COLO668 (cell line): ENCODE measurements at regions not wholly inside any gene's neighbourhood (a gene's known extent, or its start where the extent isn't known, plus 50 kb on each side); places are given as distances from the start of the nearest gene placed in this dataset.
A peak's percentile ranks its signal among the peaks of the same experiment; 100 is the strongest.

Experiments used
- DNase-seq: peaks from one replicate; lab custom pipeline; 2025; ENCODE audit not compliant: unreplicated experiment; lab: John Stamatoyannopoulos, UW

DNA sequence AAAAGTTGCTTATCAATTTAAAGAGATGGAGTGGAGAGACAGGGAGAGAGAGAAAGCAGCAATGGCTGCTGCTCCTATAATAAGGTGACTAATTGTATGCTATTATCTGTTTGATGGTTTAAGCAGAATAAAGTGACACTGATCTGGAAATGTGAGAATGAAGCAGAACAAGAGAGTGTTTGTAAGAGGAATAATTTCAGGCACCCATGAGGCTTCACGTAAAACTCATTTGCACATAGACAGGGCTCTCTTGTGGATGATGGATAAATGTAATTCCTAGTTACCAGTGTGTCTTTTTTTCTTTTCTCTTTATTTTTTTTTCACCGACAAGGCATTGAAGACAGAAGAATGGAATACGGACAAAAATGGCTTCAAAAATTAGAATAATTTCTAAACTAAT is 228.8 kb upstream of the TYRP1 start:
- DNase-seq, result no peak

DNA sequence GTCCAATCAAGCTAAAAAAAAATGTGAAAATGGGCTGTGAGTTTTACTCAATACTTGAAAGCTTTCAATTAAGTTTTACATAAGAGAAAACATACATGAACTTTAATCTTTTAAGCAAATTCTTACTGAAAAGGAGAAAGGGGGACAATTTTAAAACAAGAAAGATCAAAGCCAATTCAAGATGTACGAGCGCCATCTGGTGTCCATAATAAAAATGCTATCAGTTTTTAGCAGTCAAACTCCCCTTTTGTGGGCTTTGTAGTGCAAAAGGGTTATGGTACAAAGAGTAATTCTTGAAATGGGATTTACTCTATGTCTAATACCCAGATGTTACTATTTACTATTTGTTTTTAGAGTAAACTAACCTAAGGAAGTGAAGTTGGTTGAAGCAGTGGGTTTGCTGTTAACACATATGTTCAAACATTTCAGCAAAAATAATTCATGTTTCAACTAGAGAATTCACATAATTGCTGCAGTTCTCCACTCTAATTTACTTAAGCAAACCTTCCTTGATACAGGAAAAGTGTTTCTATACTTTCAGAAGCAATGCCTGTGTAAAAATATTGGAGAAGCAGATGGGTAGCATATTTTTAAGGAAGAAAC is 228.2 kb upstream of the TYRP1 start:
- DNase-seq, result peak; percentile 3

DNA sequence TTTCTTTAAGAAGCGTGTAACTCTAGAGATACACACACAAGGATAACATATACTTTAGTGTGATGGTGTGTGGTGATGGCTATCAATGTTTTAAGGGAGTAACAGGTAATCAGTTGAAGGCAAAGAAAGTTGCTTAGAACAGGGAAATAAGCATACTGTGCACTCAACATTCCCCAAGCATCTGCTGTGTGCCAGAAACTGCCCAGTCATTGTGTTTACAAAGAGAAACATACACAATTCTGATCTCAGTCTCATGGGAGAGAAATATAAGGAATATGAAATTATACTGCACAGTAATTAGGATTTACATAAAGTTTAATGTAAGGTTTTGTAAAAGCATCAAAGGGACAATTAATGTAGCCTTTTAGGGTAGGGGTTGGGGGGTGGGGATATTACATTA is 224.1 kb upstream of the TYRP1 start:
- no peak for DNase-seq

DNA sequence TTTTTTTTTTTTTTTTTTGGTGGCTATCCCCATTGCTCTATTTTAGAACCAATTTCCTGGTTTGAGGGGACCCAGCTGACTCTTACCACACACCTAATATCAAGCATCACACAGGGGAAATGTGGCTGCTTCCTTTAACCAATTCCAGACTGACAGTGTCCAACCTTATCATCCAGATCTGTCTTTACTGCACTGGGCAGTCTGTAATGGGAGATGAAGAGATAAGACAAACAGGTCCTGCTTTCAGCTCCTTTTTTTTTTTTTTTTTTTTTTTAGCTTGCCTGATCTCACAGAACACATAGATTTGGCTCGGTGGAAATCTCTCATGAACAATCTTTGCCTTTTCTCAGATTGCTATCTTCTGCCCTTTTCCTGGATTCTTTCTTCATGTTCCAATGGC is 198.8 kb upstream of the TYRP1 start:
- DNase-seq, result no peak

DNA sequence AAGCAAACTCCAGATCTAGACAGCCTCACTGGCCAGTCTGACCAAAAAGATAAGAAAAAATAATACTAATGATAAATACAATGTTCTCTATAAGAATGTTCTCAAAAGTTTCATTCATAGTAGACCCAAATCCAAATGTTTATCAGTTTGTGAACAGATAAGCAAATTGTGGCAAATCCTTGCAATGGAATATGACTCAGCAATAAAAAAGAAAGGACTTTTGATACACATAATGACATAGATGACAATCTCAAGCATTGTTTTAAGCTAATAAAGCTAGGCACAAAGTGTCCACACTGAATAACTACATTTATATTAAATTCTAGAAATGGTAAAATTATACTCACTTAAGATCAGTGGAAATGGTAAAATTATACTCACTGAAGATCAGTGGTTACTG is 195.4 kb upstream of the TYRP1 start:
- no peak for DNase-seq

DNA sequence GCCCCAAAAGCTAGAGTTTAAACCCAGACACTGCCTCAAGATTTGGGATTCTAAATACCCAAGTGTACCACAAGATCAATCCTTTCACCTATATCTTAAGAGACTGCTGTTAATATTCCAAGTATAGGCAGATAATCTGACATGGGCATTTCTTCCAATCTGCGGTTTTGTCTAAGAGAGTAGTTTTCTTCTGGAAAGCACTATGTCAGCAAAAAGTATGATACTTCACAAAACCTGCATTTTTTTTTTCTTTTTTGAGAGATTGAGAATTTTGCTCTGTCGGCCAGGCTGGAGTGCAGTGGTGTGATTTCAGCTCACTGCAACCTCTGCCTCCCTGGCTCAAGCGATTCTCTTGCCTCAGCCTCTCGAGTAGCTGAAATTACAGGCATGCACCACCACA is 190.7 kb upstream of the TYRP1 start:
- no peak for DNase-seq

DNA sequence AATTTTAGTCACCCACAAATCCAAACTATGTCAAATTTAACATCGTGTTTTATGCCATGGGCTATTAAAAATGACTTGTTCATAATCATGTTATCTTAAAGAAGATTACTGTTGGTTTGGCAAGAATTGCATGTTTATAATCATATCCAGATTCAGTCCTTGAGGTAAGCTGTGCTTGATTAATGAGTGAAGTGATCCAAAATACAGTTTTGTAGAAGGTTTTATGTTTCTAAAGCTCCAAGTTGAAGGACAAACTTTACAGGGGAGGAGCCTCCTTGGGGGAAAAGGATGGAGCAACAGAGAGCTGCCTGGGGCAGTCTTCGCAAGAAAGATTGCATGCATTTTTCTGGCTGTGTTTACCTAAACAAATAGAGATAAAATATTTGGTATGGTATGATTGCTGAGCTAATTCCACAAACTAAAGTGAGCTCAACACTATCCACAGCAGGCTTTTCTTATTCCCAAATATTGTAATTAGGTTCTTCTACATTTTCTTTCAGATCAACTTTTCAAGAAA is 189.5 kb upstream of the TYRP1 start:
- no peak for DNase-seq

DNA sequence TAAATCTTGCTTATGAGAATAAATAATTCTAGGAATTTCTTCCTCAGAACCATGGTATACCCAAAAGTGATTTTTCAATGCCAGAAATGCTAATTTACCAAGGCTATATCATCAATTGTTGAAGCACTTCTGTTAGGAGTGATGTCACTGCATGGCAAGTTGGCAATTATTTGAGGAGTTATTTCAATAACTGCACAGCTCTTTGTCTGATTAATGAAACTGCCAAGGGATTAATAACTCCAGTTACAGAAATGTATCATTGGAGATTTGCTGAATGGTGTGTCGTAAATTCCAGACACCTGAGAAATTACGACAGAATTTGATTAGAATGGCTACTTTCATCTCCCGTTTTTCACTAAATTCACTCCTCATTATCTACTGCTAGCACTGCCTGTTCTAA is 182.6 kb upstream of the TYRP1 start:
- DNase-seq, result no peak

DNA sequence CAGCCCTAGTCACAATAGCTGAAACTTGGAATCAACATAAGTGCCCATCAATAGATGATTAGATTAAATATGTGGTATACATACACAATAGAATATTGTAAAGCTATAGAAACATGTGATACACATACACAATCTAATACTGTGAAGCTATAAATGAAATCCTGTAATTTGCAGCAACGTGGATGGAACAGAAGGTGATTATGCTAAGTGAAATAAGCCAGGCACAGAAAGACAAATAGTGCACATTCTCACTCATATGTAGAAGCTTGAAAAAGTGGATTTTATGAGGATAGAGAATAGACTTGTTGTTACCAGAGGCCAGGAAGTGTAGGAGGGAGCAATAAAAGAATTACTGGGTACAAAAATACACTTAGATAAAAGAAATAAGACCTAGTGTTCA is 181.5 kb upstream of the TYRP1 start:
- DNase-seq, result no peak

DNA sequence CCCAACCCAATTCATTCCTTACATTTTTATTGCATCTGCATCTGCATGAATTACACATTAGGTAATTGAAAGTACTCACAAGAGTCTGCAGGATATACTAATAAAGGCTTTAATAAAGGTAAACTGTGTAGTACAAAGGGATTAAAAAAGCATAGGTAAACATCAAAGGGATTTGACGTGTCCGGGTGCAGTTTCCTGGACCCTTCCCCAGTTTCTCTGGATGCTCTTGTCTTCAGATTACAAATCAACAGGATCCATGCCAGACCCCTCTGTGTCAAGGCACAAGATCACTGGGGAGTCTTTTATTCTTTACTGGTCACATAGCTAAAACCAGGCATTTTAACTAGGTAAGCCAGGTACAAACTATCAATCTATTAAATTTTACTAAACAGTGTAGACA is 177.2 kb upstream of the TYRP1 start:
- DNase-seq, result no peak

DNA sequence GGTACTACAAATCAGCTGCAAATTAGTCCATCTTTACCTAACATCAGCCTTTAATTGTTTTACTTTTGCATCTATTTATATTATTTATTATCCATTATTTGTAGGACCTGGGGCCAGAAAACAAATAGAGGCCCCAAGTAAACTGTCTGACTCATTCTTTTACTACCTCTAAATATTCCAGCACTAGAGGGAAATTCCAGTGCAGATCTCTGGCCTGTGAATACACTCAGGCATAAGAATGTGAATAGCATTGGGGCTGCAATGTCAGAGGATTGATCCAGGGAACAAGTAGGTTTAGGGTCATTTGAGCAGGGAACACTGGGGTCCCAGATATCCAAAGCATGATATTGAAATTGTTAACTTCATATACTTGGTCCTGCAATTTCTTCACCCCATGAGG is 176.6 kb upstream of the TYRP1 start:
- DNase-seq, result no peak

DNA sequence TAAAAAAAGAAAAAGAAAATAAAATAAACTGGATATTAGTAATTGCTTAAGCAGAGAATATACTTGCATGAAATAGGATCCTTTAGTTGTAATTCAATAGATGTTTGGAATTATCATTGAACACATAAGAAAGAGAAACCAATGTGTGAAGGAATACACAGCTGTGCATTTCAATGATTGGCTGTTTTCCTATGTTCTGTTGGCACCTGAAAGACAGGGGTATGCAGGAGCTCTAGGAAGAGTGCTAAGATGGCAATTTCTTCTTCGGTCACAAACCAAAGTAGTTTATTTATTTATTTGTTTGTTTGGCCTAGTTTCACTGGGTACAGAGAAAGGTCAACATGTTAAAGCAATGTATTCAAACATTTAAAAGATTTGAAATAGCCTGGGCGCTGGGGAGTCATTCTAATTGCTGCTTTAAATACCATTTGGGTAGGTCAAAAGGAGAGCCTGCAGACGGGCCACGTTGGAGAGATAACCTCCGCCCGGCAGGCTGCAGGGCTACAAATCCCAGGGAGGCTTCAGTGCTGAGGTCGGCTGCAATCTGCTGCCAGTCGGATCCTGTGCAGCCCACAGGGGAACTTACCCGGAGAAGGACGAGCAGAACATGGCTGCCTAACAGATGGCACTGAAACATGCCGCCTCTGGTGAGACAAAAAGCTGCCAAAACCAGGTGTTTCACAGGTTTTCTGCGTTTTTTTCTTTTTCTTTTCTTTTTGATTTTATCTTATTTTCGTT is 154.2 kb upstream of the TYRP1 start:
- DNase-seq, result no peak

DNA sequence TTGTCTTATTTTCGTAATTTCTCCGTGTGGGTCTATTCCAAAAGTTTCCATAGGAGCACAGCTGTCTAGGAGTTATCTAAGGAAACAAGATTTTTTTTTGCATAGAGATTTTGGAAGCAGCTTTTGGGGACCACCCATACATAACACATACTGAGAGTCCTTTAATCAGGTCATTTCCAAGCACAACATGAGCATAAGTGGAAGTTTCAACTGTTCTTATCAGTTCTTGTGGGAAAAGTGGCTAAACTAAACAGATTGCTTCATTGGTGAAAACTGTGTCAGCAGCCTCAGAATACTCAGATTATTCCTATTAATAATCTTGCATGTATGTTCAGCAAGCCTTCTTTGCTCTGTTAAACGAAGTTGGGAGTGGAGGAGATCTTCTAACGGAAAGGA is 153.6 kb upstream of the TYRP1 start:
- no peak for DNase-seq

DNA sequence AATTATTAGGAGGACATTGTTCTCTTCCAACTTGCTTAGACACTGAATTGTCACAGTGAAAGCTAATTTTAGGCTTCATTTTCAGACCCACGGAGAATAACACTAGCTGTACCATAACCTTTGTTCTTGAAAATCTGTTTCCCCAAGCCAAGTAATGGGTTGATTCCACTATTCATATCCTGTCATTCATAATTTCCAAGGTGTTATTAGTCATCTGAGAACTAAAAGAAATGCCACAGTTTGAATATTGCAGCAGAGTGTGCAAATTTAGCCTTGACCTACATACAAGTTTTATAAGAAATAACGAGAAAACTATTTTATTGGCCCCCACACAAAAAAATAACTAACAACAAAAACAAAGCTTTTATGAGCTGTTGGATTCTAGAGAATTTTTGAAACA is 148.5 kb upstream of the TYRP1 start:
- no peak for DNase-seq

DNA sequence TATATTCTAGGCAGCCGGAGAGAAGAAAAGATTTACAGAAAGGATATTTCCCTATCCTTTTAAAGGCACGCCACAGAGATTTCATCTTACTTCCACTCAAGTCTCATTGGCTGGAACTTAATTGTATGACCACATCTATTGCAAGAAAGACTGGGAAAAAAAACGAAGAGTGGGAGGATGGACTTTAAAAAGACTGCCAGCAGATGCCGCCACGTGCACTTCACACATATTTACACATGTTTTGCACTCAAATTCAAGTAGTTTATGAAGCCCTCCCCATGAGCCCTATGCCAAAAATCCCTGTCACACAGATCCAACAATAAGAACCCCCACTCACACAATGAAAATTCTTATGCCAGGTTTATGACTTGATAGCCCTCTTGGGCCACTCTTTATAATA is 138.5 kb upstream of the TYRP1 start:
- no peak for DNase-seq

DNA sequence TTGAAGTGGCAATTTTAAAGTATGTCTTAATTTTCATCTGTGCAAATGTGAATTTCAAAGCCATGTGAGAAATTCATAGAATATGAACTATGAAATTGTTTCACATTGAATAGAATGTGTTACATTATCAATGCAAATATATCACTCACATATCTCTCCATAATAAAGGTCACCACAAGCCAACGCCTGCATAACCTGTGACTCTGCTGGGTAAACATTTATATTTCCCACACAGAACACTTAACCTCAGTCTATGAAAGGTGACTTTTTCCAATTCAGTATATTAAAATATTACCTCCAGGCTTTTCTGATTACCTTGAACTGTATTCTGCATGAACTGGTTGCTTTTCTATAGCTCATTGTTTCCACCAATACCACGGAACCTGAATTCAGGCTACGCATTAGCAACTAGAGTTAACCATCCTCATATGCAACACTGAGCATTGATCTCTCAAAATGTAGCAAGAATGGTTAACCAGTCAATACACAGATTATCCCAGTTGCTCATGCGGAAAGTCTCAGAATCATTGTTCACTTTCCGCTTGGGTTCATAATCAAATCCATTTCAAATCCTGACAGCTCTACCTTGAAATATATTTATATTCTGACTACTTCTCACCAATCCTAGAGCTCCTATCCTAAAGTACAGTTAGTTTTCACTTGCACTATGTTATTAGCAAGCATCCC is 126.6 kb upstream of the TYRP1 start:
- DNase-seq, result no peak

DNA sequence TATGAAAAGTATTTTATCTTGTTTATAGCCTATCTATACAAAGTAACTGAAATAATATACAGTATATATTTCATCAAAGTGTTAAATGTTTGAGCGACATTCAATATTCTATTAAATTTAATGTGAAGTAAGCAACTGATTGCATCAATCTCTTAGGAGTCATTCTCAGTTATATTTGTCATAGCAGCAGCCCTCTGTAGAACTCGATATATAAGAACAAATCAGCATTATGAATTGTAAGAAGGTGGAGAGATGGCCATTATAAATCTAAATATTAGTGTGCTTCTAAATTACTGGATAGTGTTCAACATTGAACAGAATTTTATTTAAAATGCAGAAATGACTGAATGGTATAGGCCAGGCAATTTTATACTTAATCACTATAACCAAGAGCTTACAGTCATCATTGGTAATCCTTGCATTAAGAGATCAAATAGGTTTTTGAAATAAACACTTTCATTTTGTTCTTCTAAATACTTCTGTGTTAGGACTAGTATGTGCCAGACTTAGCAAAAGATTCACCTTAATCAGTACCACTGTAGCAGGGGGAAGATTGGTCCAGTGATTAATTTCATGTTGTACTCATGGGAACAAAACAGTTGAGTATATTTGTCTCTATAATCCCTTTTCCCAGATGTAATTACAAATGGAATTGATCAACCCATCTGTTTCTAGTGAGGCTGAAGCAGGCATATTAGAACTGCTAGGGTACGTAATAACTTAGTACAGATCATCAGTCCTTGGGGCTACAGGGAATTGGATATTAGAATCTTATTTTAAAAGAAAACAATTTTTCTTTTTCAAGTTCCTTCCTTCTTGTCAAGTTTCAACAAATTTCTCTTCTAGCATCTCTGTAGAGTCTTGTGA is 108.3 kb upstream of the TYRP1 start:
- no peak for DNase-seq

DNA sequence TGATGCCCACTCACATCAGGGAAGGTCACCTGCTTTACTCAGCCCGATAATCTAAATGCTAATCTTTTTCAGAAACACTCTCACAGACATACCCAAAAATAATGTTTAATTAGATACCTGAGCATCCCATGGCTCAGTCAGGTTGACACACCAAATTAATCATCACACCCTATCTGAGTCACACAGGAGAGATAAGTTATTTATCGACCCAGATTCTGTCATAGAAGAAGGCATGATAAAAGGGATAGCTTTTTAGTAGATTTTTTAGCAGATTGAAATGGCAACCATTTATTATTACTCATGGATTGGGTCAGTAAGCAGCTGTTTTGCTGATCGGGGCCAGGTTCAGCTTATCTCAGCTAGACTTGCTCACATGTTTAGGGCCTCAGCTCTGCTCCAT is 97.8 kb upstream of the TYRP1 start:
- DNase-seq, result no peak

DNA sequence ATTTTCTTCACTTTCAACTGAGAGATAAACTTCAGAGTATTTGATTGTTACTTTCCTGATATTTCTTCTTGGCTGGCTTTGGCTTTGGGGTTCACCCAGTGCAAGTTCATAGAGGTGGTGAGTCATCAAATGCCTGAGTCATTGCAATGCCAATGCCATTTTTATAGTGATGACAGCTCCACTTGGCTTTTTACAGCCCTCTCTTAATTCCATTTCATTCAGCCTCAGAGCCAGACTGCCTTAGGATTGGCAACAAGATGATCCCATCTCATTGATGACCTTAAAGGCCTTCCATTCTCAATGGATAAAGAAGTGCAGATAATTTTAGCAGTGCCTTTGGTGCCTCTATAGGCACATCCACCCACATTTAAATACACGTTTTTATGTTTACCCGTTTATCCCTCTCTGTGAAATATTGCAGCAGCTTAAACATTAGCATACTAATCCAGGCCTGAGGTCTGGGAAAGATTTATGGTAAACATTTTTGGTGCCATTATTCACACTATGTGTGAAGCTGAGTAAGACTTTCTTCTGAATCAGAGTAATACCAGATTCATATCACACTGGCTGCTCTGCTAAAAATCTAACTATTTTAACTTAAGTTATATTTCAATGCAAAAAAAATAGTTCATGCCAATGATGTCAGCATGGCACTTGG is 88.9 kb upstream of the TYRP1 start:
- no peak for DNase-seq

DNA sequence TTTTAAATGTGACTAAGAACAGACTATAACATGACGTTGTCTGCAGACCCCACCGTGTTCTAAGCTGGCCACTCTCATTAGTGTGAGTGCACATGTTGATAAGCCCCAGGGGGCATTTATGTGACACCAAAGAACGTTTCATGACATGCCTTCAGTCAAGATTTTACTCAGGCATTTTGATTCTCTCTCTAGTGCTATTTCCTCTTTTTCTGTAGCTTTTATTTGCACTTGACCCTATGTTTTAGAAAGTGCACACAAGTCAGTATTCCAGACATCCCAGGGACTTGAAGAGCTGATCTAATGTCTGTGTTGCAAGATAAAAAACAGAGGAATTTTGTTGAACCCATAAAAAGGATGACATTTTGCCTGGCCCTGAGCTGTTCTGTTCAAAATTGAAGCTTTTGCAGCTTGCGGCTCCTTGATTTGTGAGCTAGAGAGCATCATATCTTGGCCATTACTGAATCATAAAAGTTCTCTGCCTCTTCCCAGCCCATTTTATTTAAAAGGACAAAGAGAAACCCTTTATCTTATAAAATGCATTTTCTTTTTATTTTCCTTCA is 80.9 kb upstream of the TYRP1 start:
- no peak for DNase-seq

DNA sequence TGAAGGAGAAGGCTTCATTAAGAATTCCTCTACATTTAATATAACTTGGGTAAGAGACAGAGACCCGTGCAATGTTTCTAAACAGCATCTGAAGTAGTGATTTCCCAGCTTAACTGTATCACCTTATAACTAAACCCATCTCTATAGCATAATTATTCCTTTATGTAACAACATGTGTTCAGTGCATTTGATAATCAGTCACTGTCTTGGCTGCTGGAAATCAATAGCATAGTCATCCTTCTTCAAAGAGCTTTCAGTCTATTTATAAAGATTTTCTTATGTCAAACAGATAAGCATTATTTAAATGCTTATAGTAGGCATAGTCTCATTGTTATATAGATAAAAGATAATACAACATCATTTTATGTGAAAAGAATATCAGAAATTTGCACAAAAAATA is 80.1 kb upstream of the TYRP1 start:
- DNase-seq, result no peak
